ENCODE measurements at regions not wholly inside any gene's neighbourhood (a gene's known extent, or its start where the extent isn't known, plus 50 kb on each side); places are given as distances from the start of the nearest gene placed in this dataset.
A peak's percentile ranks its signal among the peaks of the same experiment; 100 is the strongest.

GRCh38 chr11:92154611-92155010 lies 70.0 kb upstream of the FAT3 start:
- no peak for DNase-seq (ENCODE audit: extremely low spot score, unreplicated experiment)
- Mint-ChIP-seq H3K27me3 (no peaks in the 10 kb centered on the region), H3K36me3 (no peaks in the 10 kb centered on the region), H3K9me3 (no peaks in the 10 kb centered on the region), H3K27ac (peak overlapping the region; percentile 55), H3K4me3 (no peak overlapping the region), H3K4me1 (ENCODE audit: unreplicated experiment) (peaks cover 6% of the 10 kb centered on the region)
- TF ChIP-seq, protein P1, sequence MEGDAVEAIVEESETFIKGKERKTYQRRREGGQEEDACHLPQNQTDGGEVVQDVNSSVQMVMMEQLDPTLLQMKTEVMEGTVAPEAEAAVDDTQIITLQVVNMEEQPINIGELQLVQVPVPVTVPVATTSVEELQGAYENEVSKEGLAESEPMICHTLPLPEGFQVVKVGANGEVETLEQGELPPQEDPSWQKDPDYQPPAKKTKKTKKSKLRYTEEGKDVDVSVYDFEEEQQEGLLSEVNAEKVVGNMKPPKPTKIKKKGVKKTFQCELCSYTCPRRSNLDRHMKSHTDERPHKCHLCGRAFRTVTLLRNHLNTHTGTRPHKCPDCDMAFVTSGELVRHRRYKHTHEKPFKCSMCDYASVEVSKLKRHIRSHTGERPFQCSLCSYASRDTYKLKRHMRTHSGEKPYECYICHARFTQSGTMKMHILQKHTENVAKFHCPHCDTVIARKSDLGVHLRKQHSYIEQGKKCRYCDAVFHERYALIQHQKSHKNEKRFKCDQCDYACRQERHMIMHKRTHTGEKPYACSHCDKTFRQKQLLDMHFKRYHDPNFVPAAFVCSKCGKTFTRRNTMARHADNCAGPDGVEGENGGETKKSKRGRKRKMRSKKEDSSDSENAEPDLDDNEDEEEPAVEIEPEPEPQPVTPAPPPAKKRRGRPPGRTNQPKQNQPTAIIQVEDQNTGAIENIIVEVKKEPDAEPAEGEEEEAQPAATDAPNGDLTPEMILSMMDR (conservative IDR thresholded peaks at IDR 0.05): no peak

- TF ChIP-seq, protein P1 (conservative IDR thresholded peaks at IDR 0.05): no peak
- Mint-ChIP-seq H3K27ac (peak overlapping the region; percentile 55), H3K9me3 (no peaks in the 10 kb centered on the region), H3K4me3 (no peak overlapping the region), H3K4me1 (ENCODE audit: unreplicated experiment) (peaks cover 6% of the 10 kb centered on the region), H3K27me3 (no peaks in the 10 kb centered on the region), H3K36me3 (no peaks in the 10 kb centered on the region)
- DNase-seq (ENCODE audit: extremely low spot score, unreplicated experiment): no peak
These were observed 70.5 kb upstream of the FAT3 start for GRCh38 chr11:92154110-92154509.

- H3K4me3 Mint-ChIP-seq: no peak overlapping the region
- H3K27me3 Mint-ChIP-seq: no peaks in the 10 kb centered on the region
- DNase-seq (ENCODE audit: extremely low spot score, unreplicated experiment): no peak
- no peak overlapping the region for H3K27ac Mint-ChIP-seq
- peaks cover 6% of the 10 kb centered on the region for H3K4me1 Mint-ChIP-seq (ENCODE audit: unreplicated experiment)
- no peaks in the 10 kb centered on the region for H3K9me3 Mint-ChIP-seq
- H3K36me3 Mint-ChIP-seq: no peaks in the 10 kb centered on the region
- TF ChIP-seq, protein P1 (conservative IDR thresholded peaks at IDR 0.05): no peak
These were observed 71.1 kb upstream of the FAT3 start for GRCh38 chr11:92153542-92153941.

GRCh38 chr11:92152245-92152644 lies 72.4 kb upstream of the FAT3 start:
- H3K9me3 Mint-ChIP-seq: no peaks in the 10 kb centered on the region
- no peak for DNase-seq (ENCODE audit: extremely low spot score, unreplicated experiment)
- no peak overlapping the region for H3K27ac Mint-ChIP-seq
- H3K4me3 Mint-ChIP-seq: no peak overlapping the region
- TF ChIP-seq, protein P1 (conservative IDR thresholded peaks at IDR 0.05): no peak
- H3K27me3 Mint-ChIP-seq: no peaks in the 10 kb centered on the region
- H3K36me3 Mint-ChIP-seq: no peaks in the 10 kb centered on the region
- peaks cover 6% of the 10 kb centered on the region for H3K4me1 Mint-ChIP-seq (ENCODE audit: unreplicated experiment)

DNA sequence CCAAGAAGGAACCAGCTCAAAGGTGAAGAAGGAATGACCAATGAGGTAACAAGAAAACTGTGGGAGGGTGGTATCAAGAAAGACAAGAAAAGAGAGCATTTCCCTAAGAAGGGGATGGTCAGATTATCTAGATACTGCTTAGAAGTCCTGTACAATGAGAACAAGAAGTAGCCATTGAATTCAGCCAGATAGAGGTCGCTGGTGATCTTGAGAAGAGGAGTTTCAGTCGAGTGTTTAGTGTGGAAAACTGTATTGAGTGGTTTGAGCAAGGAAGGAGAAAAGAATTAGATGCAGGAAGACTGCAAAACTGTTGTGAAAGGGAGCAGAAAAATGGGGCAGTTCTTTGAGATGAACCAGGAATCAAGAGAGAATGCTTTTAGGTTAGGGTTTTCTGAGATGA lies 74.6 kb upstream of the FAT3 start:
- Mint-ChIP-seq H3K36me3 (no peaks in the 10 kb centered on the region), H3K27ac (no peak overlapping the region), H3K4me3 (no peak overlapping the region), H3K9me3 (no peaks in the 10 kb centered on the region), H3K27me3 (no peaks in the 10 kb centered on the region), H3K4me1 (ENCODE audit: unreplicated experiment) (no peaks in the 10 kb centered on the region)
- TF ChIP-seq, protein P1 (conservative IDR thresholded peaks at IDR 0.05): no peak
- no peak for DNase-seq (ENCODE audit: extremely low spot score, unreplicated experiment)

DNA sequence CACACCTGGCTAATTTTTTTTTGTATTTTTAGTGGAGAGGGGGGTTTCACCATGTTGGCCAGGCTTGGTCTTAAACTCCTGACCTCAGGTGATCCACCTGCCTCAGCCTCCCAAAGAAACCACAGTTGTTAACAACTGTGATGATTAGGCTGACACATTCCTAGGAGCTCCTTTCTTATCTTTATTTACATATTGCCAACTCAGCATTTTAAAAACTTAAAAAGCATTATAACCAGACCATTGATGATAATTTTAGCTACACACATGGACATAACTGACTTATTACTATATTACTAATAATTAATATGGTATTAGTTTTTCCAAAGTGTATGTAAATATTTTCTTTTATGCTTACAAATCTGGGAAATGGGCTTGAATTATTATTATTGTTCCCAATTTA lies 82.9 kb upstream of the FAT3 start:
- Mint-ChIP-seq H3K27me3 (no peaks in the 10 kb centered on the region), H3K4me1 (ENCODE audit: unreplicated experiment) (no peaks in the 10 kb centered on the region), H3K27ac (no peak overlapping the region), H3K4me3 (no peak overlapping the region), H3K9me3 (no peaks in the 10 kb centered on the region), H3K36me3 (no peaks in the 10 kb centered on the region)
- TF ChIP-seq, protein P1 (conservative IDR thresholded peaks at IDR 0.05): no peak
- no peak for DNase-seq (ENCODE audit: extremely low spot score, unreplicated experiment)

All from type B pancreatic cell (in vitro differentiated cells).